NCI-H69 (cell line): ENCODE measurements at regions not wholly inside any gene's neighbourhood (a gene's known extent, or its start where the extent isn't known, plus 50 kb on each side); places are given as distances from the start of the nearest gene placed in this dataset.

Experiments
- DNase-seq: peaks from one replicate; lab custom pipeline; 2025; lab: John Stamatoyannopoulos, UW

DNA sequence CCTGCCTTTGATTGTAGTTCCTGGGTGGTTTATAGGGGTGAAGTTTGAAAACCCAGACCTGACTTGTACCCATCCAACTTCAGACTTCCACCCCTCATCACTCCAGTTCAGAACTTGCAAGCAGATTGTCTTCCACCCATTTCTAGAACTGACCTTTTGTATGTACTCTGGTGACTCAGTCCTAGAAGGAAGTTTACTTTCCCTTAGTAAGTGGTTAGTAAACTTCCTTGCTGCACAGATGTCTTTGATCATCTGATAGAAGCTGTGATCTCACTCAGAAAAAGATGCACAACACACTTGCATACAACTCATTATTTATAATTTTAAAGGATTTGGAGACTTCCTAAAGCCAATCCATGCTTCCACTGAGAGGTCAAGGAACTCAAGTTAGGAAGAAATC lies 368.0 kb downstream of the MFSD1 start:
- DNase-seq, result peak; percentile 4

GRCh38 chr3:159170436-159171003 lies 368.7 kb downstream of the MFSD1 start:
- no peak for DNase-seq

DNA sequence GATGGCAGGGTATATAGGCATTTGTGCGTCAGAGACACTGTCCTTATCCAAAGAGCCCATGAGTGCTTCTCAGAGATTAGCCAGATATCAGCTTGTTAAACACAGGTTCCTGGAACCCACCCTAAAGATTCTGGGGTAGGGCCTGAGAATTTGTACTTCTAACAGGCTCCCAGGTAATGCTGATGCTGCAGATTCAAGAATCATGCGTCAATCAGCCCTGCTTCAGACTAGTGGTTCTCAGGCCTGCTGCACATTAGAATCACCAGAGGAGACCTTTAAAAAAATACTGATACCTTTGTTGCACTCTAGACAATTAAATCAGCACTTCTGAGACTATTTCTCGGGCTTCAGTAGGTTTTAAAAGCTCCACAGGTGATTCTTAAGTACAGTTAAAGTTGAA lies 369.5 kb downstream of the MFSD1 start:
- DNase-seq, result no peak

GRCh38 chr3:159172473-159172872 lies 370.6 kb downstream of the MFSD1 start:
- no peak for DNase-seq

- no peak for DNase-seq
Observed at GRCh38 chr3:159174715-159175692, 373.1 kb downstream of the MFSD1 start.

DNA sequence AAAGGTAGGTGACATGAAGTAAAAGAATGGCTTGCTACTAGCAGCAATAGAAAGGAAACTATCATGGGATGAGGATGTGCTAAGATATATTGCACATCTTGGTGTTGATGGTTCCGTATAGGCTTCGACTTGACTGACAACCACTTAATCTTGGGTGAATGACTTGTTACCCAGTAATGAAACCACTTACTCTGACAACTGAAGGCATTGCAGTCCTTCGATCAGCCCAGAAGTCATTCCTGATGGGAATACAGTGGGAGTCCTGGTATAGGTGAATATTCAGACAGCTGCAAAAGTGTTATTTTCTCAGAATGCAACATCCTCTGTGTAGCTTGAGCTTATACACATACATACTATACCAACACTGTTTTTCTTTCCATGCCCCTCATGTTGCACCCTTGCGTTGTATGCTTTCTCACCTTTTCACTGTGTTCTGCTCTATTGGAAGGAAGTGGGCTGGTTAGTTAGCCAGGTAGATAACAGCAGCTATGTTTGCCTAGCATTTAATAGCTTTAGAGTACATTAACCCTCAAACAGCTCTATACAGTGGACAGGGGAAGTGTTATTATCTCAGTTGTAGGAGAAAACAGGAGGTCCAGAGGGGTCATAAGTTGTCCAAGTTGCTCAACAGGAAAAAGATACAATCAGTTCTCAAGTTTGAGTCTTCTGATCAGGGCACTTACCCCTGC lies 376.5 kb downstream of the MFSD1 start:
- DNase-seq, result peak; percentile 46

DNA sequence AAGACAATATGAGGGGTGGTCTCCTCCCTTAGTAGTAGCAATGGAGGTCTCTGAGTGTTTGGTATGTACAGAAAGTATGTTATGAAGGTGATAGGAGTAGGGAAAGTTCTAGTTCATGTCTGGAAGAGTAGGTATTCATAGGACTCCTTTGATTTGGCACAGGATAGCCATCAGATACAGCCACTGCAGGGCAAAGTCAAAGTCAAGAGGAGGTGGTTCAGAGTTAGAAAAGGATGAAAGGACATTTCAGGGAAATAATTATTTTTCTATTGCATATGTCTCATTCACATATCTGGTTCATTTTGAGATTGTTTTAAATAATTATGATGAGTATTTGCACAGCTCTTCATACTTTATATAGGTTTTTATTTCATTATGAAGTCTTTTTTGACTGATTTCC lies 381.1 kb downstream of the MFSD1 start:
- DNase-seq, result no peak

DNA sequence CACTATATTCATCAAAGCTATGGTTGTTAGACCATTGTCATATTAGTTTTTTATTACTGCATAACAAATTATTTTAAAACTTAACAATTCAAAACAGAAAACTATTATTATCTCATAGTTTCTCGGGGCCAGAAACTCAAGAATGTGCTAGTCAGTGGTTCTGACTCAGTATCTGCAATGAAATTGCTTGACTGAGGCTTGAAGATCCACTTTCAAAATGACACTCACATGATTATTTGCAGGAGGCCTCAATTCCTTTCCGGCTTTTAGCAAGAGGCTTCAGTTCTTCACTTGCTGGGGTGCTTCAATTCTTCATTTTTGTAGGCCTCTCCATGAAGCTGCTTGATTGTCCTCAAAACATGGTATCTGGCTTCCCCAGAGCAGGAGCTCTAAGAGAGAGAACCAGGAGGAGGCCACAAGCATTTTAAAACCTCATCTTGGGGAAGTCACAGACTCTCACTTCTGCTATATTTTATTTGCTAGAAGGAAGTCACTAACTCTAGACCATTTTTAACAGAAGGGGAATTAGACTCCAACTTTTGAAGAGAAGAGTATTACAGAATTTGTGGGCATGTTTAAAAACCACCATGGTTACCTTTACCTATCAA lies 383.7 kb downstream of the MFSD1 start:
- no peak for DNase-seq

GRCh38 chr3:159186581-159186980 lies 384.7 kb downstream of the MFSD1 start:
- DNase-seq, result no peak

DNA sequence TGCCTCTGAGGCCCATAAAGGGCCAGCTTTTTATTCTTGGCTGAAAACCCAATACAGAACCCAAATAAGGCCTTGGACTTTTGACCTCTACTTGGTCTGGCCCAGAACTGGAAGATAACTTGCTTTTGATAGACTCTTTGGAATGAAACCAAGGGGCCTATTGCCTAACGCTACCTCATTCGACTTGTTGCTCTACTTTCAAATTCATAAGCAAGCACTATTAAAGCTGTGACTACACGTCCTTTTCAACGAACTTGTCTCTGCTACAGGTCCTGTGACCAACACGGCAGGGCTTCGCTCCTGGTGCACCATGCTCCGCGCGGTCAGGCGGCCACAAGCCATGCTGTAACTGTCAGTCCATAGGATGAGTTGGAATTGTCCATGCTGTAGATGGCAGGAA lies 385.4 kb downstream of the MFSD1 start:
- no peak for DNase-seq

DNA sequence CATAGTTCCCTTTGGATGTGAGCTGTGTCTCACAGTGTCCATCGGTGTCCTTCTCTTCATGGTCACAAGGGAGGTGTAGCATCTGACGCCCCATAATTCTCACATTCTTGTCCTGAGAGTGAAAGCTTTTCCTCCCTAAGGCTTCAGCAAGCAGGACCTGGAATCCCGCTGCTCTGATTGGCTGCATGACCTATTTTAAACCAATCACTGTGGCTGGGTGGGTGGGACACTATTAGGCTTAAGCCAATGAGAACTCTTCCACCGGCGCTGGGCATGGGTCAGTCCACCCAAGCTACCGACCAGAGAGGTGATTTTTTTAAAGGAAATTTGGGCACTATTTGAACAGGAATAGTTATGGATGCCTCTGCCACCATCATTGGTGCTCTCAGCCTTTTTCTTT lies 385.9 kb downstream of the MFSD1 start:
- no peak for DNase-seq

DNA sequence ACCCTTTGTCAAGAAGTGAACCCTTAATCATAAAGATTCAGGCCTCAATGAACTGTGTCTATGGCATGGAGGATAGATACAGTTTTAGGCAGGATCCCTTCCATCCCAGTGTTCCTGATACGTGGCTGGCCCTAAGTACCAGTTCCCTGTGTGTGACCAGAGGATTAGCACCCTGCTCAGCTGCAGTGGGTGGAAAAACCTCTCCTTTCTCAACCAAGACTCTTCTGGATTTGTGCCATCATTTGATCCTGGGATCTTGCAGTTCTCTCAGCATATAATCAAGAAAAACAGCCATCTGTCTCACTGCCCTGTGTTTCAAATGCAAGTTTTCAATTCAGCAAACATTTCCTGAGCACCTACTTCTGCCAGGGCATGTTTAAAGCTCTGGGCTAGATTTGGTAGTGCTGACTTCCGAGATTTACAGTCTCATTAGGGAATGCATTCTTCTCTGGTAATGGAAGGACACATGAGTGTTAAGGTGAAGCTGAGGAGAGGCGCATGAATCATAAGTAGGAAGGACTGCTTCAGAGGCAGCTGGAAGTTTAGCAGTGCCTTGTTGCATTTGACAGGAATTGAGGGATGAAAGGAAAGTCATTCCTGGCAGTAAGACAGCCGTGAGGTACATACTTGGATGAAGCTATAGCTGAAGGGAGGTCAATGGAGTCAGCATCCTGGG lies 388.3 kb downstream of the MFSD1 start:
- DNase-seq, result peak; percentile 9

- no peak for DNase-seq
Observed at GRCh38 chr3:159191447-159191846, 389.6 kb downstream of the MFSD1 start.

- peak; percentile 71 for DNase-seq
Observed at GRCh38 chr3:159196359-159196758, 394.5 kb downstream of the MFSD1 start.

GRCh38 chr3:159200176-159200575 lies 398.3 kb downstream of the MFSD1 start:
- DNase-seq, result no peak

GRCh38 chr3:159208050-159208449 lies 406.2 kb downstream of the MFSD1 start:
- peak; percentile 84 for DNase-seq

DNA sequence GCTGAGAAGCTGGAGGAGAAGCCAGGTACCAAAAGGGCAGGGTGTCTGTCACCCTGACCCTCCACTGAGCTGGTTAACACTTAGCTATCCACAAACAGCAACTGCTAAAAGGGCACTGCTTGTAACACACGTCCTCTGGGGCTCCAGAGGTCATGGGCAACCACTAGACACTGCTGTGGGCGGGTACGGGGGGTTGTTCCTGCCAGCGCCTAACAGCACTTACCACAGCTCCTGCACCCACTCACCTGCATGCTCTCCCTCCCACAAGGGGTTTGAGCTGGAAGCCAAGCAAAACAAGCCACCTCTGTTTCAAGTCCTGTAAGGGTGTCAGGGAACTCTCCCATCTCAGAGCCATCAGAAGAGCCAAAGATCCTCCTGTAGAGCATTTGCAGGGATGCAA lies 407.6 kb downstream of the MFSD1 start:
- DNase-seq, result no peak

GRCh38 chr3:159210336-159210735 lies 408.5 kb downstream of the MFSD1 start:
- no peak for DNase-seq

DNA sequence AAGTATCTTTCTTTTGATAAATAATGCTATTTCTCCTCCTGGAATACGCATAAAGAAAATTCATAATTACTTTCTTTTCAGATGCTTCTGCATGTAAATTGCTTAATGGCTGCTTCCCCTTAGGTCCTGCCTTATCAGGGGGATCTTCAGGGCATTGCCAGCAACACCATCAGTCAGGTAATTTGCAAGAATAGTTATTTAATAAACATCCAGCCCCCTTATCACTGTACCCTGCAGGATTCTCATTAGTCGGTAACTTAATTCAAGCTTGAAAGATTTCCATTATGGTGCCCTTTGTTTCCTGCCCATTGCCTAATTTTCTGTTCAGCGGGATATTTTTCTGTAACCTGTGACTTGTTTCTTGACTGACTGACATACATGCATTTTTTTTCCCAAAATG lies 414.5 kb downstream of the MFSD1 start:
- DNase-seq, result peak; percentile 58

- no peak for DNase-seq
Observed at GRCh38 chr3:159219231-159219630, 417.4 kb downstream of the MFSD1 start.

DNA sequence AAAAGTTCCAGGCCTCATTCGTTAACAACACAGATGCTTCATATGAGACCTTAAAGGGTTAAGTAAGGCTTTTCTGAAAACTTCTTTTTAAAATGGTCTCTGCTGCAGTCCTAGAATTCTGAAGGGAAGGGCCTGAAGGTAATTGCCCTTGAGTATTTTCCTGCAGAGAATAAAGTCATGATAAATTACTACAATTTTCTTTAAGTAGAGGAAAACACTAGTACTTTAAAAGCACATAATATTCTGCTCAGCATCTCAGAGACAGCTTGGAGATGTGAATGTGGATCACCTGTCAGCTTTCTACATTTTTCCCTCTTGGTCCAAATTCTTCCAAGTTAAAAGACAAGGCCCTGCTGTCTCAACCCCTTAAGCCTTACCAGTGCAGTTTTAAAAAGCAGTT lies 419.5 kb downstream of the MFSD1 start:
- no peak for DNase-seq

- no peak for DNase-seq
Observed at GRCh38 chr3:159229116-159229680, 427.3 kb downstream of the MFSD1 start.
